ENCODE measurements at regions not wholly inside any gene's neighbourhood (a gene's known extent, or its start where the extent isn't known, plus 50 kb on each side); places are given as distances from the start of the nearest gene placed in this dataset.

- TF ChIP-seq POLR2A (IDR thresholded peaks at IDR 0.05; ENCODE audit: low read depth, low read length) = no peak
- no peak for TF ChIP-seq TAF1 (IDR thresholded peaks at IDR 0.05; ENCODE audit: borderline replicate concordance, low read depth, low read length)
- no peak for TF ChIP-seq POLR2AphosphoS5 (IDR thresholded peaks at IDR 0.05; ENCODE audit: low read depth, low read length)
These were observed 107.9 kb upstream of the CDH20 start for GRCh38 chr18:61225336-61225735.
